ENCODE measurements at regions not wholly inside any gene's neighbourhood (a gene's known extent, or its start where the extent isn't known, plus 50 kb on each side); places are given as distances from the start of the nearest gene placed in this dataset.

- no peaks in the 10 kb centered on the region for H3K27me3 ChIP-seq (ENCODE audit: control insufficient read depth in 2 of 2, insufficient read depth in 2 of 2, low read length in 2 of 2)
- no peak overlapping the region for H3K9ac ChIP-seq (ENCODE audit: insufficient read depth in 1 of 2, low read depth in 2 of 2, low read length in 2 of 2)
- CTCF ChIA-PET (ENCODE audit: low intra/inter-chr PET ratio): no interaction called here
- intact Hi-C loops (cut with micrococcal nuclease): no loop called here
- no peak for FAIRE-seq
- no peak overlapping the region for H3K4me3 ChIP-seq
- H3K9me3 ChIP-seq (replicated peaks; ENCODE audit: control insufficient read depth, insufficient read depth, low read depth, low read length): no peaks in the 10 kb centered on the region
- no peaks in the 10 kb centered on the region for H4K20me1 ChIP-seq (replicated peaks; ENCODE audit: control insufficient read depth, insufficient read depth, low read length)
- H3K79me2 ChIP-seq (ENCODE audit: control insufficient read depth, insufficient read depth, low read length): no peaks in the 10 kb centered on the region
- H3K36me3 ChIP-seq (ENCODE audit: control insufficient read depth, insufficient read depth, low read length): no peaks in the 10 kb centered on the region
- no TSS peak for BruUV-seq (replicated peaks)
- H3K9me1 ChIP-seq (ENCODE audit: control insufficient read depth, insufficient read depth, low read length): no peaks in the 10 kb centered on the region
- no peak overlapping the region for H3K4me2 ChIP-seq (ENCODE audit: insufficient read depth, low read length)
- no peaks in the 10 kb centered on the region for H3K4me1 ChIP-seq (replicated peaks in 1 of 2; ENCODE audit: control insufficient read depth in 2 of 2, insufficient read depth in 2 of 2, low read length in 2 of 2)
- no peak overlapping the region for H3K27ac ChIP-seq (ENCODE audit: extremely low read depth, low read depth, low read length)
- H2AFZ ChIP-seq (ENCODE audit: low read depth, low read length): no peak overlapping the region
- POLR2A ChIA-PET: no interaction called here
- DNase-seq (ENCODE audit: extremely low read depth in 1 of 4, low spot score in 3 of 4): no peak
- in situ Hi-C loops (cut with MboI): no loop called here
- TF ChIP-seq FOXA3 (CRISPR knock-in tag; conservative IDR thresholded peaks at IDR 0.05 in 1 of 2, IDR thresholded peaks at IDR 0.05 in 1 of 2) (no peak), CBFA2T2 (conservative IDR thresholded peaks at IDR 0.05) (no peak), DEAF1 (CRISPR knock-in tag; IDR thresholded peaks at IDR 0.05) (no peak), CBX8 (IDR thresholded peaks at IDR 0.05; ENCODE audit: borderline replicate concordance, extremely low read depth, low read depth, low read length, poor library complexity, severe bottlenecking) (no peak), ZC3H4 (CRISPR knock-in tag; IDR thresholded peaks at IDR 0.05; ENCODE audit: borderline replicate concordance) (no peak), ZNF146 (CRISPR knock-in tag; IDR thresholded peaks at IDR 0.05; ENCODE audit: unreplicated experiment) (no peak), RB1 (IDR thresholded peaks at IDR 0.05; ENCODE audit: low read depth) (no peak), NFATC3 (IDR thresholded peaks at IDR 0.05) (no peak), CREB5 (CRISPR knock-in tag; IDR thresholded peaks at IDR 0.05) (no peak), ZNF408 (CRISPR knock-in tag; IDR thresholded peaks at IDR 0.05; ENCODE audit: low read depth) (no peak), ZNF740 (CRISPR knock-in tag; IDR thresholded peaks at IDR 0.05) (no peak), ZNF740 (tag; IDR thresholded peaks at IDR 0.05) (no peak), ZFP91 (CRISPR knock-in tag; IDR thresholded peaks at IDR 0.05) (no peak)
- no peak for ATAC-seq
- WGBS (ENCODE audit: insufficient coverage, low coverage, missing lambda C conversion rate): 0% methylated on average over 1 of the region's 1 CpG
Measured at GRCh38 chr2:198448789-198449188, 644.4 kb downstream of the PLCL1 start.
